Esophagus squamous epithelium (tissue), 4 donors: ENCODE measurements at regions not wholly inside any gene's neighbourhood (a gene's known extent, or its start where the extent isn't known, plus 50 kb on each side); places are given as distances from the start of the nearest gene placed in this dataset.

Experiments used
- POLR2A ChIP-seq, 4 donors: fragments of 450-650 bp; IDR thresholded peaks; one replicate each; pipeline ENCODE4 v1.6.1; 2017; ENCODE audit warnings: antibody characterized with exemption in 4 of 4, mild to moderate bottlenecking in 4 of 4, moderate library complexity in 3 of 4
- TF ChIP-seq, protein P1 (sequence below), 6 experiments: fragments of 450-650 bp in 4 of 6; fragments of 200-600 bp in 2 of 6; sonication (generic) in 2 of 6; IDR thresholded peaks; one replicate each; pipeline ENCODE4 v1.5.1; 2016 to 2019; ENCODE audit warnings: antibody characterized with exemption in 6 of 6, mild to moderate bottlenecking in 4 of 6, moderate library complexity in 4 of 6

DNA sequence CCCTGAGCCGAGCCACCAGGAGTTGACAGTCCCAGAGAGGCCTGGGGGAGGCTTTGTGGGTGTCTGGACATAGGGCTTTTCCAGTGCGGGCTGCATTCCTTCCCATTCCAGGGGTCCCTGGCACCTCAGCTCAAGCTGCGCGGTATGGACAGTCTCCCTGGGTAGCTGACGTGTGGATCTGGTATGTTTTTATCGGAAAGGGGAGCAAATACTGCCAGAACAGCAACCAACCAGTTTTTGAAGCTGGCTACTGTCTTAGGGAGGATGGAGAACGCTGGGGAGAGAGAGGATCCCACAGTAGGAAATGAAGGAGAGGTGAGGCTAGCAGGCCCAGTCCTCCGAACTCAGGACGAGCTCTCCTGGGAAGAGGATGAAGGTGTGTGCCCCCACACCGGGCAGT is 103.8 kb upstream of the APCDD1 start:
- TF ChIP-seq POLR2A (IDR thresholded peaks at IDR 0.05) = no peak
- TF ChIP-seq, protein P1, sequence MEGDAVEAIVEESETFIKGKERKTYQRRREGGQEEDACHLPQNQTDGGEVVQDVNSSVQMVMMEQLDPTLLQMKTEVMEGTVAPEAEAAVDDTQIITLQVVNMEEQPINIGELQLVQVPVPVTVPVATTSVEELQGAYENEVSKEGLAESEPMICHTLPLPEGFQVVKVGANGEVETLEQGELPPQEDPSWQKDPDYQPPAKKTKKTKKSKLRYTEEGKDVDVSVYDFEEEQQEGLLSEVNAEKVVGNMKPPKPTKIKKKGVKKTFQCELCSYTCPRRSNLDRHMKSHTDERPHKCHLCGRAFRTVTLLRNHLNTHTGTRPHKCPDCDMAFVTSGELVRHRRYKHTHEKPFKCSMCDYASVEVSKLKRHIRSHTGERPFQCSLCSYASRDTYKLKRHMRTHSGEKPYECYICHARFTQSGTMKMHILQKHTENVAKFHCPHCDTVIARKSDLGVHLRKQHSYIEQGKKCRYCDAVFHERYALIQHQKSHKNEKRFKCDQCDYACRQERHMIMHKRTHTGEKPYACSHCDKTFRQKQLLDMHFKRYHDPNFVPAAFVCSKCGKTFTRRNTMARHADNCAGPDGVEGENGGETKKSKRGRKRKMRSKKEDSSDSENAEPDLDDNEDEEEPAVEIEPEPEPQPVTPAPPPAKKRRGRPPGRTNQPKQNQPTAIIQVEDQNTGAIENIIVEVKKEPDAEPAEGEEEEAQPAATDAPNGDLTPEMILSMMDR (IDR thresholded peaks at IDR 0.05) = no peak
